ENCODE measurements at regions not wholly inside any gene's neighbourhood (a gene's known extent, or its start where the extent isn't known, plus 50 kb on each side); places are given as distances from the start of the nearest gene placed in this dataset.
A peak's percentile ranks its signal among the peaks of the same experiment; 100 is the strongest.

DNA sequence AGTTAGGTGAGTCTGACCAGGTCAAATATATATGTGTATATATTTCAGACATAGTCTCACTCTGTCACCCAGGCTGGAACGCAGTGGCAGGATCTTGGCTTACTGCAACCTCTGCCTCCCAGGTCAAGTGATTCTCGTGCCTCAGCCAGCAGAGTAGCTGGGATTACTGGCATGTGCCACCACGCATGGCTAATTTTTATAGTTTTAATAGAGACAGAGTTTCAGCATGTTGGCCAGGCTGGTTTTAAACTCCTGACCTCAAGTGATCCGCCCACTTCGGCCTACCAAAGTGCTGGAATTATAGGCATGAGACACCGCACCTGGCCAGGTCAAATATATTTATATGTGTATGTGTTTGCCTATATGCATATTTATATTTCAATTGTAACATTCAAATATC is 581.5 kb upstream of the B3GALT2 start:
- TF ChIP-seq, protein P1, sequence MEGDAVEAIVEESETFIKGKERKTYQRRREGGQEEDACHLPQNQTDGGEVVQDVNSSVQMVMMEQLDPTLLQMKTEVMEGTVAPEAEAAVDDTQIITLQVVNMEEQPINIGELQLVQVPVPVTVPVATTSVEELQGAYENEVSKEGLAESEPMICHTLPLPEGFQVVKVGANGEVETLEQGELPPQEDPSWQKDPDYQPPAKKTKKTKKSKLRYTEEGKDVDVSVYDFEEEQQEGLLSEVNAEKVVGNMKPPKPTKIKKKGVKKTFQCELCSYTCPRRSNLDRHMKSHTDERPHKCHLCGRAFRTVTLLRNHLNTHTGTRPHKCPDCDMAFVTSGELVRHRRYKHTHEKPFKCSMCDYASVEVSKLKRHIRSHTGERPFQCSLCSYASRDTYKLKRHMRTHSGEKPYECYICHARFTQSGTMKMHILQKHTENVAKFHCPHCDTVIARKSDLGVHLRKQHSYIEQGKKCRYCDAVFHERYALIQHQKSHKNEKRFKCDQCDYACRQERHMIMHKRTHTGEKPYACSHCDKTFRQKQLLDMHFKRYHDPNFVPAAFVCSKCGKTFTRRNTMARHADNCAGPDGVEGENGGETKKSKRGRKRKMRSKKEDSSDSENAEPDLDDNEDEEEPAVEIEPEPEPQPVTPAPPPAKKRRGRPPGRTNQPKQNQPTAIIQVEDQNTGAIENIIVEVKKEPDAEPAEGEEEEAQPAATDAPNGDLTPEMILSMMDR (conservative IDR thresholded peaks at IDR 0.05) = no peak
- H3K4me1 ChIP-seq (ENCODE audit: control insufficient read depth, insufficient read depth, low read length) = no peaks in the 10 kb centered on the region
- no peaks in the 10 kb centered on the region for H3K4me1 Mint-ChIP-seq
- H3K4me3 ChIP-seq (ENCODE audit: low read length) = no peak overlapping the region
- H3K27me3 ChIP-seq (ENCODE audit: control insufficient read depth, insufficient read depth, low read length, poor library complexity, severe bottlenecking) = no peaks in the 10 kb centered on the region
- no peaks in the 10 kb centered on the region for H3K9me3 ChIP-seq (ENCODE audit: control insufficient read depth, low read length)
- H3K9me3 Mint-ChIP-seq = no peaks in the 10 kb centered on the region
- H3K27me3 Mint-ChIP-seq (ENCODE audit: insufficient read depth) = no peaks in the 10 kb centered on the region
- no peak overlapping the region for H3K4me3 Mint-ChIP-seq
- no peaks in the 10 kb centered on the region for H3K36me3 ChIP-seq (ENCODE audit: control insufficient read depth, insufficient read depth, low read length)
- H3K36me3 Mint-ChIP-seq (ENCODE audit: low read depth) = no peaks in the 10 kb centered on the region
- no peak overlapping the region for H3K9ac ChIP-seq (ENCODE audit: extremely low read depth, low read length, poor library complexity, severe bottlenecking)
- no peak for DNase-seq
- no peak overlapping the region for H3K27ac ChIP-seq (ENCODE audit: low read depth, low read length)
- WGBS, 2 experiments (ENCODE audit: insufficient coverage in 1 of 2, insufficient read length in 1 of 2) = 94 to 96% methylated on average over 4 to 6 of the region's 6 CpGs
- H3K27ac Mint-ChIP-seq = no peak overlapping the region

DNA sequence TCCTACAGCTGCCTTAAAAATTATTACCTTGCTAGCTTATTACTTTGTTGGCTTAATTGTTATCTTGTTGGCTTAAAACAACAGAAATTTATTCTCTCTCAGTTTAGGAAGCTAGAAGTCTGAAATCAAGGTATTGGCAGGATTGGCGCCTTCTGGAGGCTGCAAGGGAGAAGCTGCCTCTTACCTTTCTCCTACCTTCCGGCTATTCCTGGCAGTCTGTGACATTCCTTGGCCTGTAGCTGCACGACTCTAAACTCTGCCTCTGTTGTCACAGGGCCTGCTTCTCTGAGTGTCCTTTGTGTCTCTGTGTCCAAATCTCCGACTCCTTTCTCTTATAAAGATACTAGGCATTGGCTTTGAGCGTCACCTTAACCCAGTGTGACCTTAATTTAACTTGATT is 579.9 kb upstream of the B3GALT2 start:
- Mint-ChIP-seq H3K9me3 (no peaks in the 10 kb centered on the region), H3K4me3 (no peak overlapping the region)
- TF ChIP-seq, protein P1 (conservative IDR thresholded peaks at IDR 0.05) = peak; percentile 62

DNA sequence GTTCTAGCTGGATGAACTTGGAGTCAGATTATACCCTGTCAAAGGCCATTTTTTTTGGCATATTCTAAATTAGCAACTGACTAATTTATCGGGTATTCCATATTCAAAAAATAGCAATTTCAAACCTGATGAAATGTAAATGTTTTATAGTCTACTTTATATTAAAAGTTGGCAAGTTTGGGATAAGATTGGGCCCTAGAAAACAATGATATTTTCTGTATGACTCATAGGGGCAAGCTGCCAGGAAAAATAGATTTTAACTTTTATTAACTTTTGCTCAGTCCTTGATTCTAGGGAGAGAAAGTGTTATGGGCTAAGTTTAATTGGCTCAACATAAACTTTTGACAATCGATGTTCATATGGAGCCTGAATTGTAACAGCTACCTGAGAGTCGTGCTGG is 576.9 kb upstream of the B3GALT2 start:
- Histone ChIP-seq H3K27me3 (ENCODE audit: control insufficient read depth, insufficient read depth, low read length, poor library complexity, severe bottlenecking) (no peaks in the 10 kb centered on the region), H3K4me3 (ENCODE audit: low read length) (no peak overlapping the region), H3K9me3 (ENCODE audit: control insufficient read depth, low read length) (no peaks in the 10 kb centered on the region), H3K36me3 (ENCODE audit: control insufficient read depth, insufficient read depth, low read length) (no peaks in the 10 kb centered on the region), H3K4me1 (ENCODE audit: control insufficient read depth, insufficient read depth, low read length) (no peaks in the 10 kb centered on the region), H3K9ac (ENCODE audit: extremely low read depth, low read length, poor library complexity, severe bottlenecking) (no peak overlapping the region), H3K27ac (ENCODE audit: low read depth, low read length) (no peak overlapping the region)
- Mint-ChIP-seq H3K27me3 (ENCODE audit: insufficient read depth) (no peaks in the 10 kb centered on the region), H3K4me3 (no peak overlapping the region), H3K36me3 (ENCODE audit: low read depth) (no peaks in the 10 kb centered on the region), H3K27ac (no peak overlapping the region), H3K9me3 (no peaks in the 10 kb centered on the region), H3K4me1 (no peaks in the 10 kb centered on the region)
- TF ChIP-seq, protein P1 (conservative IDR thresholded peaks at IDR 0.05) = no peak
- 100% methylated on average over 2 of the region's 3 CpGs for WGBS, 2 experiments (ENCODE audit: insufficient coverage in 1 of 2, insufficient read length in 1 of 2)
- DNase-seq = no peak

More for the DNA sequence above, 579.9 kb upstream of the B3GALT2 start:
- H3K27me3 Mint-ChIP-seq (ENCODE audit: insufficient read depth) = no peaks in the 10 kb centered on the region
- H3K4me3 ChIP-seq (ENCODE audit: low read length) = no peak overlapping the region
- no peaks in the 10 kb centered on the region for H3K36me3 Mint-ChIP-seq (ENCODE audit: low read depth)
- H3K9me3 ChIP-seq (ENCODE audit: control insufficient read depth, low read length) = no peaks in the 10 kb centered on the region
- no peak overlapping the region for H3K9ac ChIP-seq (ENCODE audit: extremely low read depth, low read length, poor library complexity, severe bottlenecking)
- no peaks in the 10 kb centered on the region for H3K36me3 ChIP-seq (ENCODE audit: control insufficient read depth, insufficient read depth, low read length)
- peak; percentile 67 for DNase-seq
- WGBS, 2 experiments (ENCODE audit: insufficient coverage in 1 of 2, insufficient read length in 1 of 2) = 81 to 84% methylated on average over 3 to 5 of the region's 5 CpGs
- H3K27me3 ChIP-seq (ENCODE audit: control insufficient read depth, insufficient read depth, low read length, poor library complexity, severe bottlenecking) = no peaks in the 10 kb centered on the region
- no peak overlapping the region for H3K27ac Mint-ChIP-seq
- no peaks in the 10 kb centered on the region for H3K4me1 ChIP-seq (ENCODE audit: control insufficient read depth, insufficient read depth, low read length)
- H3K27ac ChIP-seq (ENCODE audit: low read depth, low read length) = no peak overlapping the region
- no peaks in the 10 kb centered on the region for H3K4me1 Mint-ChIP-seq
